Keratinocyte (primary cell): ENCODE measurements at regions not wholly inside any gene's neighbourhood (a gene's known extent, or its start where the extent isn't known, plus 50 kb on each side); places are given as distances from the start of the nearest gene placed in this dataset.

ENCODE experiments used
- DNase-seq: peaks from one replicate; pipeline ENCODE4 v3.0.0-alpha.2; 2011; ENCODE audit warnings: low read depth, missing footprints, low spot score
- FAIRE-seq: peaks from 2 replicates; lab custom pipeline; 2011; peaks lifted over from hg19 to GRCh38; lab: Jason Lieb, UNC
- H2AFZ ChIP-seq: 2 replicates; pipeline ENCODE4 v1.6.0; 2012; ENCODE audit warnings: low read length, control low read depth, inconsistent platforms; ENCODE audit not compliant: control insufficient read depth
- H3K27ac ChIP-seq: 2 replicates; pipeline ENCODE4 v1.5.1; 2011; ENCODE audit warnings: low read length; ENCODE audit not compliant: control insufficient read depth, insufficient read depth
- H3K27me3 ChIP-seq: 3 replicates; pipeline ENCODE4 v1.6.0; 2011; ENCODE audit warnings: low read length; ENCODE audit not compliant: control insufficient read depth, insufficient read depth; ENCODE audit errors: extremely low read depth
- H3K36me3 ChIP-seq, 2 experiments: 2 replicates in 1 of 2; 3 replicates in 1 of 2; pipeline ENCODE4 v1.5.1; 2011; ENCODE audit warnings: low read length in 2 of 2, mild to moderate bottlenecking in 1 of 2; ENCODE audit not compliant: control insufficient read depth in 2 of 2, insufficient read depth in 2 of 2; ENCODE audit errors: extremely low read depth in 1 of 2
- H3K4me1 ChIP-seq: 3 replicates; pipeline ENCODE4 v1.5.1; 2011; ENCODE audit warnings: low read length; ENCODE audit not compliant: control insufficient read depth, insufficient read depth; ENCODE audit errors: extremely low read depth
- H3K4me2 ChIP-seq: 3 replicates; pipeline ENCODE4 v1.6.0; 2011; ENCODE audit warnings: low read depth, low read length; ENCODE audit not compliant: control insufficient read depth, insufficient read depth; ENCODE audit errors: extremely low read depth
- H3K4me3 ChIP-seq, 3 experiments: fragments of 200-600 bp in 1 of 3; sonication (generic) in 1 of 3; 2 replicates in 2 of 3; 3 replicates in 1 of 3; pipeline ENCODE4 v1.5.1; 2011 to 2016; ENCODE audit warnings: low read length in 3 of 3, mild to moderate bottlenecking in 3 of 3, control low read depth in 2 of 3, inconsistent platforms in 1 of 3, low read depth in 1 of 3, mixed read lengths in 1 of 3, mixed run types in 1 of 3, moderate library complexity in 1 of 3; ENCODE audit not compliant: control insufficient read depth in 2 of 3, insufficient read depth in 2 of 3; ENCODE audit errors: extremely low read depth in 1 of 3
- H3K79me2 ChIP-seq: 2 replicates; pipeline ENCODE4 v1.6.0; 2012; ENCODE audit warnings: low read length; ENCODE audit not compliant: control insufficient read depth, insufficient read depth
- H3K9ac ChIP-seq: 3 replicates; pipeline ENCODE4 v1.6.0; 2011; ENCODE audit warnings: low read length; ENCODE audit not compliant: control insufficient read depth, insufficient read depth; ENCODE audit errors: extremely low read depth
- H3K9me1 ChIP-seq: 3 replicates; pipeline ENCODE4 v1.6.0; 2011; ENCODE audit warnings: low read length; ENCODE audit not compliant: control insufficient read depth, insufficient read depth; ENCODE audit errors: extremely low read depth
- H3K9me3 ChIP-seq: 2 replicates; pipeline ENCODE4 v1.5.1; 2012; ENCODE audit warnings: low read depth, low read length; ENCODE audit not compliant: control insufficient read depth
- H4K20me1 ChIP-seq: 3 replicates; pipeline ENCODE4 v1.6.0; 2011; ENCODE audit warnings: low read length; ENCODE audit not compliant: control insufficient read depth, insufficient read depth; ENCODE audit errors: extremely low read depth
- CTCF ChIP-seq, 3 experiments: IDR thresholded peaks in 1 of 3; conservative IDR thresholded peaks in 1 of 3; optimal IDR thresholded peaks in 1 of 3; 2 replicates in 2 of 3; 3 replicates in 1 of 3; pipeline versions ENCODE3 to v1.5.1; 2011; ENCODE audit warnings: low read length in 3 of 3, mild to moderate bottlenecking in 3 of 3, moderate library complexity in 2 of 3, control low read depth in 1 of 3, inconsistent platforms in 1 of 3; ENCODE audit not compliant: insufficient read depth in 2 of 3; ENCODE audit errors: extremely low read depth in 1 of 3
- EZH2 ChIP-seq: IDR thresholded peaks from one replicate; pipeline ENCODE4 v1.6.1; 2012; ENCODE audit warnings: inconsistent platforms, mild to moderate bottlenecking, low read length, moderate library complexity
- dilution Hi-C: fragments of 300-500 bp; cut with MboI; formaldehyde crosslinking; loops from one replicate; pipeline ENCODE4 v1.7.0; 2020; ENCODE audit warnings: low sequenced_read_pairs; ENCODE audit not compliant: extremely low pct_ligation_motif_present

- no peaks in the 10 kb centered on the region for H3K79me2 ChIP-seq
- H3K4me3 ChIP-seq, result no peak overlapping the region
- no peaks in the 10 kb centered on the region for H3K27me3 ChIP-seq
- DNase-seq (no peak), FAIRE-seq (no peak)
- H3K36me3 ChIP-seq, result no peaks in the 10 kb centered on the region
- H3K9me3 ChIP-seq, result no peaks in the 10 kb centered on the region
- dilution Hi-C loops, result no loop called here
- H3K27ac ChIP-seq, result no peak overlapping the region
- no peaks in the 10 kb centered on the region for H3K4me1 ChIP-seq
- H4K20me1 ChIP-seq, result no peaks in the 10 kb centered on the region
- no peak overlapping the region for H3K4me2 ChIP-seq
- no peak for TF ChIP-seq CTCF (optimal IDR thresholded peaks at IDR 0.05 in 1 of 3, IDR thresholded peaks at IDR 0.05 in 1 of 3, conservative IDR thresholded peaks at IDR 0.05 in 1 of 3; ENCODE audit: extremely low read depth in 1 of 3, insufficient read depth in 2 of 3, low read length in 3 of 3)
- no peak for TF ChIP-seq EZH2
- H3K9me1 ChIP-seq, result no peaks in the 10 kb centered on the region
- no peak overlapping the region for H3K9ac ChIP-seq
- H2AFZ ChIP-seq, result no peak overlapping the region
These were observed 550.1 kb upstream of the PCDH20 start for GRCh38 chr13:61965756-61966155.

- H3K79me2 ChIP-seq, result no peaks in the 10 kb centered on the region
- H3K9me1 ChIP-seq, result no peaks in the 10 kb centered on the region
- H3K27ac ChIP-seq, result no peak overlapping the region
- H3K4me2 ChIP-seq, result no peak overlapping the region
- DNase-seq (no peak), FAIRE-seq (no peak)
- no peaks in the 10 kb centered on the region for H3K27me3 ChIP-seq
- H4K20me1 ChIP-seq, result no peaks in the 10 kb centered on the region
- H3K4me3 ChIP-seq, result no peak overlapping the region
- no peak overlapping the region for H2AFZ ChIP-seq
- H3K9ac ChIP-seq, result no peak overlapping the region
- no peaks in the 10 kb centered on the region for H3K9me3 ChIP-seq
- H3K4me1 ChIP-seq, result no peaks in the 10 kb centered on the region
- H3K36me3 ChIP-seq, result no peaks in the 10 kb centered on the region
- dilution Hi-C loops, result no loop called here
- TF ChIP-seq EZH2, result no peak
- no peak for TF ChIP-seq CTCF (optimal IDR thresholded peaks at IDR 0.05 in 1 of 3, IDR thresholded peaks at IDR 0.05 in 1 of 3, conservative IDR thresholded peaks at IDR 0.05 in 1 of 3; ENCODE audit: extremely low read depth in 1 of 3, insufficient read depth in 2 of 3, low read length in 3 of 3)
These were observed 545.3 kb upstream of the PCDH20 start for GRCh38 chr13:61960981-61961380.
